MM.1S (cell line): ENCODE measurements at regions not wholly inside any gene's neighbourhood (a gene's known extent, or its start where the extent isn't known, plus 50 kb on each side); places are given as distances from the start of the nearest gene placed in this dataset.

ENCODE experiments used
- CTCF ChIP-seq: fragments of 300-600 bp; sonication (generic); IDR thresholded peaks from 2 replicates; pipeline ENCODE4 v1.5.1; 2016; ENCODE audit warnings: antibody characterized with exemption, low read length, mixed read lengths
- EZH2 ChIP-seq: fragments of 300-600 bp; sonication (generic); optimal IDR thresholded peaks from 2 replicates; pipeline ENCODE3; 2017; ENCODE audit warnings: low read depth, mild to moderate bottlenecking, antibody characterized with exemption, low read length, mixed read lengths
- EZH2phosphoT487 ChIP-seq: fragments of 300-600 bp; sonication (generic); IDR thresholded peaks from 2 replicates; pipeline ENCODE4 v1.6.1; 2018; ENCODE audit warnings: antibody characterized with exemption, low read length

GRCh38 chr7:125605241-125605640 is 675.6 kb upstream of the POT1 start:
- TF ChIP-seq CTCF (no peak), EZH2phosphoT487 (no peak), EZH2 (no peak)
